KMS-11 (cell line): ENCODE measurements at regions not wholly inside any gene's neighbourhood (a gene's known extent, or its start where the extent isn't known, plus 50 kb on each side); places are given as distances from the start of the nearest gene placed in this dataset.

Source experiments
- H2AFZ ChIP-seq: fragments of 200-600 bp; sonication (generic); 2 replicates; pipeline ENCODE4 v1.6.1; 2016; ENCODE audit warnings: antibody characterized with exemption, mixed run types, low read depth
- H3K27ac ChIP-seq: fragments of 200-600 bp; sonication (generic); 2 replicates; pipeline ENCODE4 v1.6.1; 2016; ENCODE audit warnings: mild to moderate bottlenecking, mixed run types
- H3K27me3 ChIP-seq: fragments of 200-600 bp; sonication (generic); 2 replicates; pipeline ENCODE4 v1.6.1; 2017; ENCODE audit warnings: mild to moderate bottlenecking, low read depth, mixed run types, moderate library complexity; ENCODE audit not compliant: insufficient read depth
- H3K36me3 ChIP-seq: fragments of 200-600 bp; sonication (generic); 2 replicates; pipeline ENCODE4 v1.6.1; 2017; ENCODE audit warnings: mild to moderate bottlenecking, mixed run types; ENCODE audit not compliant: insufficient read depth
- H3K4me1 ChIP-seq: fragments of 200-600 bp; sonication (generic); 2 replicates; pipeline ENCODE4 v1.6.1; 2016; ENCODE audit warnings: mild to moderate bottlenecking, low read depth, mixed run types; ENCODE audit not compliant: poor library complexity, severe bottlenecking
- H3K4me2 ChIP-seq: fragments of 200-600 bp; sonication (generic); 2 replicates; pipeline ENCODE4 v1.7.0; 2016; ENCODE audit warnings: mild to moderate bottlenecking, mixed run types
- H3K4me3 ChIP-seq: fragments of 200-600 bp; sonication (generic); IDR thresholded peaks from 2 replicates; pipeline ENCODE4 v1.6.1; 2017; ENCODE audit warnings: low read depth, low read length, mixed read lengths; ENCODE audit not compliant: insufficient read depth
- H3K79me2 ChIP-seq: fragments of 200-600 bp; sonication (generic); 2 replicates; pipeline ENCODE4 v1.6.1; 2016; ENCODE audit warnings: low read depth, mixed run types; ENCODE audit not compliant: insufficient read depth
- H3K9ac ChIP-seq: fragments of 200-600 bp; sonication (generic); 2 replicates; pipeline ENCODE4 v1.6.1; 2016; ENCODE audit warnings: mild to moderate bottlenecking, mixed run types
- H4K20me1 ChIP-seq: fragments of 200-600 bp; sonication (generic); 2 replicates; pipeline ENCODE4 v1.6.1; 2016; ENCODE audit warnings: mild to moderate bottlenecking, mixed run types; ENCODE audit not compliant: insufficient read depth
- CTCF ChIP-seq: fragments of 200-600 bp; sonication (generic); conservative IDR thresholded peaks from 2 replicates; pipeline ENCODE4 v1.6.1; 2017; ENCODE audit warnings: low read depth, mild to moderate bottlenecking, antibody characterized with exemption, low read length, moderate library complexity, mixed read lengths

DNA sequence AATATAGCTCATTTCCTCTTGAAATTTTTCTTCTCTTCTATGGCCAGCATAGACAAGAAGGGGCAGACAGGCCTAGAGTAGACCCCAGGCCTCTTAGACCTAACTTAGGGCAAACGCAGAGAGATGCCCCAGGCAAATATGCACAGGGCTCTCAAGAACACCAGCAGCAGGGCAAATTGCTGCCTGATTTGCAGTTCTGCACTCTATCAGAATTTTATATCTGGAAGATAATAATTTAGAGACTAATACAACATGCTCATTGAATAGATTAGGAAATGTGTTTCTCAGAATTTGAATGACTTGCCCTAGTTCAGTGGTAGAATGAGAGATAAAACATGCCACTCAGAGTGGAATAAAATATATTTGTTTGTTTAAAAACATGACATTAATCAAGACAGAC lies 200.4 kb upstream of the ADGRL2 start:
- Histone ChIP-seq H3K4me1 (no peaks in the 10 kb centered on the region), H4K20me1 (no peaks in the 10 kb centered on the region), H2AFZ (no peak overlapping the region), H3K36me3 (no peaks in the 10 kb centered on the region), H3K9ac (no peak overlapping the region), H3K4me3 (no peak overlapping the region), H3K79me2 (no peaks in the 10 kb centered on the region), H3K27me3 (no peaks in the 10 kb centered on the region), H3K4me2 (no peak overlapping the region), H3K27ac (no peak overlapping the region)
- no peak for TF ChIP-seq CTCF

DNA sequence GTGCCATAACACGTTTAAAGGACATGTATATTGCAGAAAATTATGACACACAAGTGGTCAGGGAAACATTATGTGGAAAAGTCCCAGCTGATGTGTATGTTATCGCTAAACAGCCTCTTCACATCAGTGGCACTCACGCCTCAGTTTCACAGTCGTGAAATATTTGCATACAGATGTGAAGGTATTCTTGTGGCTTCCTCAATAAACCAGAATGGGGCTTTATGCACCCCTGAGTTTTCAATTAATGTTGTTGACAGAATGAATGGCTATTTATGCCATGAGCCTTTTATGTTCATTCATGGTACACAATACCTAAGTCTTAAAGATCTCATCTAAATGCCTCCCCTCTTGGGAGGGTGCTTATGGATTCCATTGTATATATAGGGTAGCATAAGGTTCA lies 202.1 kb upstream of the ADGRL2 start:
- Histone ChIP-seq H3K4me2 (no peak overlapping the region), H3K4me1 (no peaks in the 10 kb centered on the region), H4K20me1 (no peaks in the 10 kb centered on the region), H3K36me3 (no peaks in the 10 kb centered on the region), H3K79me2 (no peaks in the 10 kb centered on the region), H3K4me3 (no peak overlapping the region), H3K9ac (no peak overlapping the region), H3K27me3 (no peaks in the 10 kb centered on the region), H3K27ac (no peak overlapping the region), H2AFZ (no peak overlapping the region)
- no peak for TF ChIP-seq CTCF

- no peak overlapping the region for H3K4me3 ChIP-seq
- no peak overlapping the region for H3K4me2 ChIP-seq
- H3K27ac ChIP-seq, result no peak overlapping the region
- H3K27me3 ChIP-seq, result no peaks in the 10 kb centered on the region
- H3K36me3 ChIP-seq, result no peaks in the 10 kb centered on the region
- no peaks in the 10 kb centered on the region for H4K20me1 ChIP-seq
- no peaks in the 10 kb centered on the region for H3K4me1 ChIP-seq
- no peak overlapping the region for H3K9ac ChIP-seq
- no peak for TF ChIP-seq CTCF
- no peak overlapping the region for H2AFZ ChIP-seq
- no peaks in the 10 kb centered on the region for H3K79me2 ChIP-seq
Measured at GRCh38 chr1:81597720-81598426, 202.9 kb upstream of the ADGRL2 start.

DNA sequence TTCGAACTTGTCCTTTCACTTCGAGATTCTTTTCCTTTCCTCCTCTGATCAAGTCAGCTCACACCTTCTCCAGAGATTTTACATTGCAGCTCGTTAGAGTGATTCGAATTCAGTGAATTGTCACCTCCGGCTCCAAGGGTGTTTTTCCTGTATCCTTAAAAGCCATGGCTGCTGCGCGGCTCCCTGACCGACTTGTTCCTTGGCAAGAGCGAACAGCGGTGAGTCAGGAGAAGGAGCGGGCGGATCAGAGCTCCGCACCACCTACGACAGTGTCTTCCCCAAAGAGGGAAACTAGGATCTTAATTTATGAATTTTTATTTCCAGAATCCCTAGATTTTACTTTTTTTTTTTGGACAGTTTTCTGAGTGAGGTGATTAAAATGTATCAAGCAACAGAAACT lies 204.4 kb upstream of the ADGRL2 start:
- Histone ChIP-seq H3K27ac (no peak overlapping the region), H2AFZ (no peak overlapping the region), H3K4me3 (no peak overlapping the region), H3K4me2 (no peak overlapping the region), H3K36me3 (no peaks in the 10 kb centered on the region), H3K27me3 (no peaks in the 10 kb centered on the region), H3K4me1 (no peaks in the 10 kb centered on the region), H3K9ac (no peak overlapping the region), H4K20me1 (no peaks in the 10 kb centered on the region), H3K79me2 (no peaks in the 10 kb centered on the region)
- TF ChIP-seq CTCF, result no peak
